ENCODE measurements at regions not wholly inside any gene's neighbourhood (a gene's known extent, or its start where the extent isn't known, plus 50 kb on each side); places are given as distances from the start of the nearest gene placed in this dataset.
"Not testable (repeated sequence)": the region's sequence is repeated elsewhere in the genome, so short reads cannot be mapped to it uniquely, and the experiment has no call there.

DNA sequence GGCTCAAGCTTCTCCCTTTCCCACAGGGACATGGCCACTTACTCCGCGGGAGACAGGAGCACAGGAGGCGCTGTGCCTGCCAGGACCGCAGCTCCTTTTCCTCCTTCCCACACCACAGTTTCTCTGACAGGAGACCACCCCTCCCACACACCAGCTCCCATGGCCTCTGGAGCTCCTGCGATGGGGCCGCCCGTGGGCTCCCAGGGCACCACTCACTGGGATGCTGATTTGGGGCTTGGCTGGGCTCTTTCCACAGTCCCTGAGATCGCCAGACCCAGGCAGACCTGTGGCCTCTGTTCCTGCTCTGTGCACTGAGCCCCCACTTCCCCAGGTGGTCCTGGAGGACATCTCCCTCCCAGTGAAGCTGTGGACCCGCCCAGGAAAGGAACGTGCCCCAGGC is 226.9 kb upstream of the SHH start:
- H3K36me3 Mint-ChIP-seq = no peaks in the 10 kb centered on the region
- no peaks in the 10 kb centered on the region for H3K27me3 ChIP-seq (ENCODE audit: control insufficient read depth, insufficient read depth, low read length)
- no peak for TF ChIP-seq CTCF (IDR thresholded peaks at IDR 0.05)

DNA sequence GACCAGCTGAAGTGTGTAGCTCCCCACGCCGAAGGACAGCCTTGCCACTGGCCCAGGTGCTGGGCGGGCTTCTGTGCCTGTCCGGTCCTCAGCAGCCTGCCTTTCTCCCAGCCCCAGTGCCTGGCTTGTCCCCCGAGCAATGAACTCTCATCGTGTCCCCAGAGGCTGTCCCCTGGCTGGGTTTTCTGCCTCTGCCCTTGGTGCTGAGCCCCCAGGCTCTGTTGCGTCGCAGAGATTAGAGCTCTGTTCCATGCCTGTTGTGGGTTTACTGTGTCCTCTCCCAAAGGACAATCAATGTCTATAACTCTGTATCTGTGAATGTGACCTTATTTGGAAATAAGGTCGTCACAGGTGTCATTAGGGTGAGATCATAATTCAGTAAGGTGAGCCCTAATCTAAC is 226.1 kb upstream of the SHH start:
- no peaks in the 10 kb centered on the region for H3K9me3 ChIP-seq (ENCODE audit: control insufficient read depth, insufficient read depth, low read length)
- Mint-ChIP-seq H3K9me3 (no peaks in the 10 kb centered on the region), H3K4me3 (no peak overlapping the region), H3K36me3 (no peaks in the 10 kb centered on the region), H3K4me1 (no peaks in the 10 kb centered on the region), H3K27ac (no peak overlapping the region), H3K27me3 (ENCODE audit: low read depth in 2 of 2) (no peaks in the 10 kb centered on the region)
- no peak for TF ChIP-seq CTCF (IDR thresholded peaks at IDR 0.05)
- no peaks in the 10 kb centered on the region for H3K36me3 ChIP-seq (ENCODE audit: control insufficient read depth, insufficient read depth, low read length)
- H3K27me3 ChIP-seq (ENCODE audit: control insufficient read depth, insufficient read depth, low read length) = no peaks in the 10 kb centered on the region
- no peak for ATAC-seq
- 85% methylated on average over 9 of the region's 9 CpGs for WGBS (ENCODE audit: insufficient coverage)
- no peak for DNase-seq
- H3K4me1 ChIP-seq (ENCODE audit: control insufficient read depth, insufficient read depth, low read length) = no peaks in the 10 kb centered on the region
- no peak overlapping the region for H3K4me3 ChIP-seq (ENCODE audit: low read length)
- intact Hi-C loops (cut with micrococcal nuclease) = no loop called here
- H3K27ac ChIP-seq (ENCODE audit: low read length) = no peak overlapping the region

More for the DNA sequence above, 226.9 kb upstream of the SHH start:
- intact Hi-C loops (cut with micrococcal nuclease) = no loop called here
- H3K9me3 ChIP-seq (ENCODE audit: control insufficient read depth, insufficient read depth, low read length) = no peaks in the 10 kb centered on the region
- ATAC-seq (no peak), DNase-seq (no peak)
- H3K27ac Mint-ChIP-seq = no peak overlapping the region
- H3K27me3 Mint-ChIP-seq (ENCODE audit: low read depth in 2 of 2) = no peaks in the 10 kb centered on the region
- H3K36me3 ChIP-seq (ENCODE audit: control insufficient read depth, insufficient read depth, low read length) = no peaks in the 10 kb centered on the region
- no peak overlapping the region for H3K27ac ChIP-seq (ENCODE audit: low read length)
- no peak overlapping the region for H3K4me3 Mint-ChIP-seq
- 89% methylated on average over 10 of the region's 10 CpGs for WGBS (ENCODE audit: insufficient coverage)
- no peaks in the 10 kb centered on the region for H3K4me1 Mint-ChIP-seq
- H3K4me3 ChIP-seq (ENCODE audit: low read length) = no peak overlapping the region
- no peaks in the 10 kb centered on the region for H3K4me1 ChIP-seq (ENCODE audit: control insufficient read depth, insufficient read depth, low read length)
- H3K9me3 Mint-ChIP-seq = no peaks in the 10 kb centered on the region

DNA sequence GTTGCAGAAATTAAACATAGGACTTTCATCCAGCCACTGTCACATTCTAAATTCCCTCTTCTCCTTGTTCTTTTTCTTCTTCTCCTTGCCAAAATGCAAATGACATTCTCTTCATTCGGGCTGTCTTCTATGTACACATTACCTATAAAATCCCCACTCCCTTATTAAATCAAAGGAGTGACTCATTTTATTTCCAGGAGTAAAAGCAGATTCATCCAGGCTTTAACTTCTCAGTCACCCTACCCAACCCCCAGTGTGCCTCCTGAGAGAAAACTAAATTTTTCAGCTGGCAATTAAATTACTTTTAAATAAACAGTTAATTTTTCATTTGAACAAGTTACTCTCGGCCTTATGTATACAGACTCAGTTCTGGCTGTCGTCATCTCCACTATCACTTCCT is 223.9 kb upstream of the SHH start:
- no peak overlapping the region for H3K27ac Mint-ChIP-seq
- Histone ChIP-seq H3K4me3 (ENCODE audit: low read length) (no peak overlapping the region), H3K27me3 (ENCODE audit: control insufficient read depth, insufficient read depth, low read length) (no peaks in the 10 kb centered on the region), H3K4me1 (ENCODE audit: control insufficient read depth, insufficient read depth, low read length) (no peaks in the 10 kb centered on the region), H3K27ac (ENCODE audit: low read length) (no peak overlapping the region), H3K36me3 (ENCODE audit: control insufficient read depth, insufficient read depth, low read length) (no peaks in the 10 kb centered on the region), H3K9me3 (ENCODE audit: control insufficient read depth, insufficient read depth, low read length) (no peaks in the 10 kb centered on the region)
- 78% methylated on average over 3 of the region's 3 CpGs for WGBS (ENCODE audit: insufficient coverage)
- H3K27me3 Mint-ChIP-seq (ENCODE audit: low read depth in 2 of 2) = peaks cover 0 to 10% of the 10 kb centered on the region in 2 donors
- intact Hi-C loops (cut with micrococcal nuclease) = no loop called here
- no peak for TF ChIP-seq CTCF (IDR thresholded peaks at IDR 0.05)
- ATAC-seq = no peak
- no peak for DNase-seq
- no peaks in the 10 kb centered on the region for H3K36me3 Mint-ChIP-seq
- no peaks in the 10 kb centered on the region for H3K9me3 Mint-ChIP-seq
- H3K4me1 Mint-ChIP-seq = no peaks in the 10 kb centered on the region
- H3K4me3 Mint-ChIP-seq = no peak overlapping the region

DNA sequence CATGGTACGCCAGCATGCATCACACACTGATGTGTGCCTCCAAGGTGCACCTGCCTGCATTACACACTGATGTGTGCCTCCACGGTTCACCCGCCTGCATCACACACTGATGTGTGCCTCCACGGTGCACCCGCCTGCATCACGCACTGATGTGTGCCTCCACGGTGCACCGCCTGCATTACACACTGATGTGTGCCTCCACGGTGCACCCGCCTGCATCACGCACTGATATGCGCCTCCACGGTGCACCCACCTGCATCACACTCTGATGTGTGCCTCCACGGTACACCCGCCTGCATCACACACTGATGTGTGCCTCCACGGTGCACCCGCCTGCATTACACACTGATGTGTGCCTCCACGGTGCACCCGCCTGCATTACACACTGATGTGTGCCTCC is 223.1 kb upstream of the SHH start:
- ATAC-seq, H3K4me3 Mint-ChIP-seq: not testable (repeated sequence)

More for the DNA sequence above, 223.1 kb upstream of the SHH start:
- H3K36me3 Mint-ChIP-seq; H3K9me3 Mint-ChIP-seq; H3K4me3 ChIP-seq (ENCODE audit: low read length); DNase-seq; intact Hi-C loops (cut with micrococcal nuclease); H3K9me3 ChIP-seq (ENCODE audit: control insufficient read depth, insufficient read depth, low read length); H3K27ac ChIP-seq (ENCODE audit: low read length); H3K27me3 ChIP-seq (ENCODE audit: control insufficient read depth, insufficient read depth, low read length); H3K27ac Mint-ChIP-seq; H3K4me1 Mint-ChIP-seq; H3K36me3 ChIP-seq (ENCODE audit: control insufficient read depth, insufficient read depth, low read length); H3K4me1 ChIP-seq (ENCODE audit: control insufficient read depth, insufficient read depth, low read length): not testable (repeated sequence)
- peaks cover 0 to 10% of the 10 kb centered on the region in 2 donors for H3K27me3 Mint-ChIP-seq (ENCODE audit: low read depth in 2 of 2)
- WGBS (ENCODE audit: insufficient coverage) = 94% methylated on average over 19 of the region's 19 CpGs

Data from natural killer cell (primary cell).